CD4-positive, alpha-beta T cell treated with Interleukin-21 for 1 hour (primary cell): ENCODE measurements at regions not wholly inside any gene's neighbourhood (a gene's known extent, or its start where the extent isn't known, plus 50 kb on each side); places are given as distances from the start of the nearest gene placed in this dataset.

Experiments
- DNase-seq: peaks from one replicate; pipeline ENCODE4 v3.0.0-alpha.2; 2020

DNA sequence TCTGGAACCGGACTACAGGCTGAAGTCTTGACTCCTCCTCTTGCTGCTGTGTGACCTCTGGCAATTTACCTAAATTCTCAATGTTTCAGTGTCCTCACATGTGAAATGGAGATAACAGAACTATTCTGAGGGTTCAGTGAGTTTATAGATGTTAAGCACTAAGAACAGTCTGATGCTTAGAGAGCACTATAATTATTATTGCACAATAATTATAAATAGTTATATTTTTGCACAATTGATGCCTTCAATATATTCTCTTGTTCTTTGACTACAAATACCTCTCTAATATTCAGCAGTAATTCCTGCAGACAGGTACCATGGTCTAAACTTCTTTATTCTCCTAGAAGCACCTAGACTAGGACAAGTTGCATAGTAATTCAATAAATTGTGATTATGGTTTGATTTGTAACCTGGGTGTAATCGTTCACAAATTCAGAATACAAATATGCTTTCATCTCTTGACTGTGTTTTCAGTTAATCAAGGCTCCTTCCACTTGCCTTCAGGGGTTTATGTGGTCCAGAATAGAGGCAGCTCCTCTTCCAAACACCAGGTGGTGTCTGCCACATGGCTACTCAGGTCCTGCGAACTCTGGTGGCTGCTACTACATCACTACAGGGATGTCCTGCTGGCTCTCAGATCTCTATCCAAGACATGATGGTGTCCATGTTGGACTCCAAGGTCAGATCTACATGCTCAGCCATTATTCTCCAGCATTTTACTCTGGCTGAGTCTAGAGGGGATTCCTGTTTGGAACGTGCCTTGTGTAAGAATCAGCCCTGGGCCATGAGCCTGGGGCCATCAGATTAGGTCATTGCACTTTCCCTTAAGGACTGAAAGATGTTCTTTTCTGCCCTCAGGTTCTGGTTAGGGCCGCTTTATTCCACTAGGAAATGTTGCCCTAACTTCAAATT lies 103.4 kb downstream of the QRFPR start:
- DNase-seq: no peak

DNA sequence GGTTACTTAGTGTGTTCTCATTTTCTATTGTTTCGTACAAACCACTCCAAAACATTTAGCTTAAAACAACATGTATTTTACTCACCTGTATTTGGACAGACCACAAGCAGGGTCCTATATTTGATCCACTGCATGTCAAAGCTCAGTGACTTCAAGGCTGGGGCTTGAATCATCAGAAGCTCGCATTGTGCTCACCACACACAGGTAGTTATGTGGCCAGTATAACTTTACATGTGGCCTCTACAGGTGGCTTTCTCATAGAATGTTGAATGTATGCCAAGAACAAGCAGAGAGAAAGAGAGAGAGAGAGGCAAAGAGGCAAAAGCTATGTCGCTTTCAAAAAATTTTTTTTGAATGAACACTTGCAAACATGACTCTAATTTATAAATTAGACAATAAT lies 107.6 kb downstream of the QRFPR start:
- no peak for DNase-seq

DNA sequence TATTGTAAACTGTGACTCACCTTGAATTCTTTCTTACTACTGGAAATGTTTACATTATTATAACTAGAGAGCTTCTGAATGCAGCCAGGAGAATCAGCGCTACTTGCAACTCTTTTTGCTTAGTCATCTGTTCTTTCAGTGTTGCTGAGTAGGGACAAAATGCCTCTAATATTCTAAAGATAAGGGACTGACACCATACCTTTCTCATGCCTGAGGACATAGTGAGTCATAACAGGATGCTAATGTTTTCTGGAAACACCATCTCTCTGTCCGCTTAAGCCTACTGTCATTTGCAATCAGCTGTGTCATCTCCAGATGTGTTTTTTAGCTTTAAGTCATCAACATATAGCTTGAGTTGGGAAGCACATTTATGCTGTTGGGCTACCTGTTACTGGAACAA lies 108.3 kb downstream of the QRFPR start:
- peak; percentile 3 for DNase-seq

DNA sequence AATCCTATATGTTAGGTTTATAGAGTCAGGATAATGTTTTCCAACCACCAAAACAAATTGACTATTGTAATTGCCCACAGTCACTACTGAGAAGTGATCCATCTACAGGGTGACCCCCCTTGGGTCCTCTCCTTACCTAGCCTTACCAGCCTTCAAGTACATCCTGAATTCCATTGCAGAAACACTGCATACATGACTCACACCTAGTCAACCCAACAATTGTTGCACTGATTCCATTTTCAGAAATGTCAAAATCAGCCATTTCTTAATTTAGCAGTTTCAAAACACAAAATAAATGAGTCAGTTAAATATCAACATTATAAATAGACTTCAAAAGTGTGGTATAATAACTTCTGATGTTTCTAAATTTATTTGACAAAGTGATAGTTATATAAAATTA lies 106.3 kb upstream of the TNIP3 start:
- DNase-seq: no peak

DNA sequence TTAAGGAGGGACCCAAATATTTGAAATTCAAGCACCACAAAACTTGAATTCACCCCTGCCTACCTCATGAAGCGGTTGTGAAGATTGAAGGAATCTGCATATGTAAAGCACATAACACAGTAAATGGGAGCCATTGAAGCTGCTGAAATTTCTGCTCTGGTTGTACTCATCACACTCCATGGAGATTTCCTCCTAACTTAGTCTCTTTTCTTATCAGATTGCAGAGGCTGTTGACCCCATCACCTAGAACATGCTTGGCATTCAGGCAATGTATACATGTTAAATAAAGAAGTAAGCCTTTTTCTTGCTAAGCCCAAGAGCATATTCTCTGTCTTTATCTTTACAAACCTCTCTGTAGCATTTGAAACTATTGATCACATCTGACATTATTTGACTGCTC lies 104.9 kb upstream of the TNIP3 start:
- no peak for DNase-seq

DNA sequence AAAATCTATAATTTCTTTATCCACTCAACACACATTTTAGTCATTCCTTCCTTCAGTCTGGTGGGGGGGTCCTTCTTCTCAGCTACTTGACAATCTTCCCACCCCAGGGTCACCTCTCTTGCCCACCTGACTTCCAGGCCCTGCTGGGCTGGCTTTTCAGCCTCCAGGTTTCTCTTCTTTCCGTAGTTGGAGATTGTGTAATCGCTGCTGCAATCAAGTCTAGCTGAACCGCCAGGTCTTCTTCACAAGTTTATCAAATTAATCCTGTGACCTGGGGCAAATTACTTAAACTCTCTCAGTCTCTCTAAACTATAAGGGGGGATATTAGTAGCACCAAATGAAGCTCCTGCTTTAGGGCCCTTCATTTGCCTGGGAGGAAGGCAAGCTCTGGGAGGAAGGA lies 102.9 kb upstream of the TNIP3 start:
- DNase-seq: no peak

DNA sequence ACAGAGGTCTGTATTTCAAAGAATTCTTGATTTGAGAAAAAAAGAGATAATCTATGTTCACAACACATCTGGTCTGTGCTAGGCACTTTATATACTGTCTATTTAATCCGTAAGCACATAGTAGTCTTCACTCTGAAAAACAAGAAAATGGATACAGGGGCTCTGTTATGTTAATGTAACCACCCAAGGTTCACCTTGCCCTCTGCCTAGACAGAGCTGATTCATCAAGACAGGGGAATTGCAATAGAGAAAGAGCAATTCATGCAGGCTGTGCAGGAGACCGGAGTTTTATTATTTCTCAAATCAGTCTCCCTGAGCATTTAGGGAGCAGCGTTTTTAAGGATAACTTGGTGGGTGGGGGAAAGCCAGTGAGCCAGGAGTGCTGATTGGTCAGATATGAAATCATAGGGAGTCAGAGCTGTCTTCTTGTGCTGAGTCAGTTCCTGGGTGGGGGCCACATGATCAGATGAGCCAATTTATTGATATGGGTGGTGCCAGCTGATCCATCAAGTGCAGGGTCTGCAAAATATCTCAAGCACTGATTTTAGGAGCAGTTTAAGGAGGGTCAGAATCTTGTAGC lies 92.9 kb upstream of the TNIP3 start:
- DNase-seq: no peak

DNA sequence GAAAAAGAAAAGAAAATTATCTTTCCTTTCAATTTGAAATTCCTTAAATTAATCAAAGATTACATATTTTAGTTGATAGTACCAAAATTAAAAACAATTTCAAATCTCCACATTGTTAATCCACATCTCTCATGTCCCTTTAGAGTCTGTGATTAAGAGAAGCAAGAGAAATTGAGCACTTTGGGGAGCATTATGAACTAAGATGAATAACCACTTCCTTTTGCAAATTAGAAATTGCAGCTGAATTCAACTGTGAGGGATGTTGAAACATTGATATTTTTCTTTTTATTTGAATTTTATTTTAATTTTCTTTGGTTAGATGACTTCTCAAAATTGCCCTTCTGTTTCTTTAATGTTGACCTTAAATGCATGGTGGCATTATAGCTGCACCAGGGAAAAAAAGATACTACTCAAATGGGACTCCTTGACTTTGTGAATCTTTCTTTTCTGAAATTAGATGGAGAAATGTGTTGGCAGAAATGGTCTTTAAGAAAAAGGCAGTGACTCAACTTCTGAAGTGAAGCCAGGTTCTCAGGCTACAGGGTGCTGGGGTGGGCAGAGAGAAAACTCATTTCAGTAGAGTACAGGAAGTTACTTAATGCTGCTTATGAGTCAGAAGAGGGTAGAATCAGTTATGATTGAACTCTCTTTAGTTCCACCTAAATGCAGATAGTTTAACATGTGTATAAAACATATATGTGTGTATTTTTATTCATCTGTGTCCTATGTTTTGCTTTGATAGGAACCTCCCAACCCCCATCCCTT lies 92.0 kb upstream of the TNIP3 start:
- peak; percentile 57 for DNase-seq

DNA sequence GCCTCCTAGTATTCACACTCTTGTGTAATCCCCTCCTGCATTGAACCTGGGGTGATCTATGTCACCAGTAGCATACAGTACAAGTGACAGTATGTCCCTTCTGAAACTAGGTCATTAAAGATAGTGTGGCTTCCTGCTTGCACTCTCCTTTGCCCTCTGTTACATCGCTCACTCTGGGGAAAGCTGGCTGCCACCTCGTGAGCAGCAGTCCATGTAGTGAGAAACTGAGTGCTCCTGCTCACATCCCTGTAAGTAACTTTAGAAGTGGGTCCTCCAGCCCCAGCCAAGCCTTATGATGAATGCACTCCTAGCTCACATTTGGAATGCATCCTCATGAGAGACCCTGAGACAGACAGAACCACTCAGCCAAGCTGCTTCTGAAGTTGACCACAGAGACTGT lies 89.8 kb upstream of the TNIP3 start:
- DNase-seq: peak; percentile 68

DNA sequence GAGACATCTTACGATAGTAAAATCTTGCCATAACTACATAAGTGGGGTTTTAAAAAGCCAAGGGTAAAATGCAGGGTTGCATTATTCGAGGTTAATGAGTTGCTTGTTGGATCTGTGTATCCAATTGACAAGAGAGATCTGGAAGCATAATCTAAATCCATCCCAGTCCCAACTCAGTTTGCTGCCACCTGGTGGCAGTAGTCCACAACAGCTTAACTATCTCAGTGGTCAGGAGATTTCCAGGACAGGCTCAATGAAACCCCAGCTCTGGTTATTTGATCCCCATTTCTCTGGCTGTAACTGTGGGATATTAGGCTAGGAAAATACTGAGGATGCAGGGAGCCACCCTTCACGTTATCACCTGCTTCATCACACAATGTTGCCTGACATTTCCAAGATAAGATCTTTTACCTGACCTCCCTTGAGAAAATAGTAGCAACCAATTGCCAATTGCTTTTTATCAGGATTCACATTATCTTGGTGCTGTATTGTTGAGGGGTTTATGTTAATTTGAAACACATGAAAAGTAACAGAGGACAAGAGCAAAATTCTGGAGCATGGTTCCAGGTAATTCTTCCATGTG lies 88.2 kb upstream of the TNIP3 start:
- DNase-seq: peak; percentile 65

DNA sequence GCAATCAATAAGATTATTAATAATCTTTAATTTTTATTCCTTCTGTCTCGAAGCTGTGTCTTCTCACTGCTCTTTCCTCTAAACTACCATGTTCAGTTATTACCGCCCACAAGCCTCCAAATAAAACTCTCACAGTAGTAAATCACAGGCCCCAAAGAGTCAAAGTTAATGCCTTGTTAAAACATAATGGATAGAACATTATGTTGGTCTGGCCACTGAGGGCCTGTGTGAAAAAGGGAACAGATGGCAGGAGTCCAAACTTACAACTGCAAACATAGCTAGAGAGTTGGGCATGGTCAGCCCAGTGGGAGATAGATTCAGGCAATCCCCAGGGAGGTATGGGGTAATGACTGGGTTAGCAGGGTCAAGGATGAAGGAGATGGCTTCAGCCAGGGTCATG lies 84.6 kb upstream of the TNIP3 start:
- no peak for DNase-seq

DNA sequence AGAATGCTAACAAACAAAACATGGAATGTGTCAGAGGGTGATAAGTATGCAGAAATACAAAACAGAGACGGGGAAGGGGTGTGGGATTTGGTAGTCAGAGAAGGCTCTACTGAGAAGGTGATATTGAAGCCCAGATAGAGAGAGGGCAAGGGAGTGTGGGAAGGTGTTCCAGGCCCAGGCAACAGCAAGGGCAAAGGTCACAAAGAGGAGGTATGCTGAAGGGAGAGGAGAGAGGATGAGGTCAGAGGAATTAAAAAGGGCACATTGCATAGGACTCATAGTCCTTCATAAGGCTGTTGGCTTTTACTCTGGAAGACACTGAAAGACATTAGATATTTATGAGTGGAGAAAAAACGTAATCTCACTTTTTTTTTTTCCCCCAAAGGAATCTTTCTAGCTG lies 82.6 kb upstream of the TNIP3 start:
- DNase-seq: no peak

DNA sequence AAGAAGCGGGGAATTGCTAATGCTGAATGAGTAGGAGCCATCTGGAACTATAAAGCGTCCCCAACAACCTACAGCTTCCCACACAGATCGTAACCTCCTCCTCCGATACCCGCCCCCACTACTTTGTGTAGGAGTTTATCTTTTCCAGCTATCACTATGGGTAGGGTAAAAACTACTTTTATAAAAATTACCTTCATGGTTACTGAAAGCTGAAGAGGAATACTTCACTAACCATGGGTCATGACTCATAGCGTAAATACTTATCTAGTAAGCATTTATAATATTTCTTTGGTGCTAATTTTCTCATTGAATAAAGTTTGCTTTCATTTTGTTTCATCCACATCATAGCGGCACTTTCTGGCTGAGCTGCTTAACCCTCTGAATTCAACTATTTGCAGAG lies 79.4 kb upstream of the TNIP3 start:
- DNase-seq: no peak

DNA sequence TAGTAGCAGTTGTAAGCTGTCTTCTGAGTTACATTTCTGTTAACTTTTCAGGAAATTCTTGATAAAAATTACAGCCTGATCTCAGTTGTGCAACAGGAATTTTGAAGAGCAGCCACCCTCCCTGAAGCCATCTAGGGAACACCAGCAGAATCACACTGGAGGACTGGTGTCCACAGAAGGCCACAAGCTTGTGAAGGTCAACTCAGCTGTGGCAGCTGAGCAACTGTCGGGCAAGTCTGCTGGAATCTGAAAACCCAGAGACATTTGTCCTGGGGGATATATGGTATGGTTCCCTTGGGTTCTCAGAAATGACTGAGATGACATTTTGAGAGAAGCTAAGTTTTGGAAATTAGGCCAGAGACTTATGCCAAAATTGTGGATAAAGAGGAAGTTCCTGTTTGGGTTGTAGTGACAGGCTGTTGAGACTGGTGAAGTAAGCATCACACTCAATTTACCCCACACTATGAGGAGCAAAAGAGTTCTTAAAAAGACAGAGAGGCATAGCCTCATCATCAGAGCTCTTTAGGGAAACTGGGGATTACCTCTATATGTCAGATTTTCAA lies 78.1 kb upstream of the TNIP3 start:
- DNase-seq: no peak

DNA sequence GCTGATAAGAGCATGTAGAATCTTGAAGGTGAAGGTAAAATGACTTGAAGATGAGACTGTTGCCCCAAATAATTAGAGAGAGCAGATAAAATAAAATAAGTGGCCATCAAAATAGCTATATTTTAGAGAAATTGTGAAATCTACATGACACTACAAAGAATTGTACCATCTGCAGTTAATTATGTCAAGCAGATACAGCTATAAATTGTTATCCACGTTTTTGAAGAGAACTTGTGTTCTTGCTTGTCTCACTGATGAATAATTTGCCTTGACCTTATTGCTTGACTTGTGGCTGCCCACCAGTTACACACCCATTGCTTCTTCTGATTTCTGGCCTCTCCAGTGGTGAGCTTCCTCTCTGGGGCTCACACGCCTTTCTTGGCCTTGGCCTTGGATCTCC lies 75.8 kb upstream of the TNIP3 start:
- no peak for DNase-seq

DNA sequence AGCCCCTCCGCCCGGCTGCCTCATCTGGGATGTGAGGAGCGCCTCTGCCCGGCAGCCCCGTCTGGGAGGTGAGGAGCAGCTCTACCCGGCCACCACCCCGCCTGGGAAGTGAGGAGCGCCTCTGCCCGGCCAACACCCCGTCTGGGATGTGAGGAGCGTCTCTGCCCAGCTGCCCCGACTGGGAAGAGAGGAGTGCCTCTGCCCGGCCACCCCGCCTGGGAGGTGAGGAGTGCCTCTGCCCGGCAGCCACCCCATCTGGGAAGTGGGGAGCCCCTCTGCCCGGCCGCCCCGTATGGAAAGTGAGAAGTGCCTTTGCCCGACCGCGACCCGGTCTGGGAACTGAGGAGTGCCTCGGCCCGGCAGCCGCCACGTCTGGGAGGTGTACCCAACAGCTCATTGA lies 74.3 kb upstream of the TNIP3 start:
- no peak for DNase-seq

DNA sequence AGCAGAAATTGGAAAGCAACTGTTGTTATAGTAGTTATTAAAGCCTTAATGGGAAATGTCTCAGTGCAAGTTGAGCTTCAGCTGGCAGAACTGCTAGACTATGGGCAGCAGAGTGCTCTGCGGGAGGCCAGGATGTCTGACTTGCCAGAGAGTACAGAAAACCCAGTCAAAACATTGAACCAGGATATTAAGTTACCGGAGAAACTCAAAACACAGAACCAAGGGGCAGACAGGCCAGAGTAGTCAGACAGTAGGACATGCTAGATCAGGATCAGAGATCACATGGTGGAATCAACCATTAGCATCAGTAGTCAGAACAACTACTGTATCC lies 72.9 kb upstream of the TNIP3 start:
- no peak for DNase-seq

DNA sequence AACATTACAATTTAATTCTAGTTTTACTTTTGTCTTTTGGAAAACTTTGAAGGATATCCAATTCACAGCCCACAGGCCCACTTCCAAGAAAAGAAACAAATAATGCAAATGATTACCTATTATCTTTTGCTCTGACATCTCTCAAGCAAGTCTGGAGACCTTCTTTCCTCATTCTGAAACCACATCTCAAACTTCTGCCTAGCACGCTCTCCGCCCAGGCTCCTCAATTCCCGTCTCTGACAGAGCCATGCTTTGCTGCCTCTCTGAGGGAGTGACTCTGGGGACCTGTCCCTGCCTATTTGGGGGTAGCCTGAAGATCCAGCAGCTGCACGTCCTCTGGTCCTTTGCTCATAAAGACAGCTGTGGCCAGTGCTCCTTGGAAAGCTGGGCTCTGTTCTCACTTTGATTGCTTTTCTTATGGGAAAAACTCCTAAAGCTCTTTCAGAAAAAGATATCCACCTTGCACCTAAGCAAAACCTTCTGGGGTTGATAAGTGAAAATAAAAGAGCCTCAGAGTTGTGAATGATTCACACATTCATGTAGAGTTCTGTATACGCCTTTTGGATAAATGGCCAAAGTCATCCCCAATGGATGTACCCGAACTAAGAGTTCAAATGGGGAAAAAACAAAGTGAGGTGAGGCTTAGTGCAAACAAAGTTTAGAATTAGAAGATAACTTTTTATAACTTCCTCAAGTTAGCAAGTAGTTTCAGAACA lies 72.4 kb upstream of the TNIP3 start:
- DNase-seq: no peak

DNA sequence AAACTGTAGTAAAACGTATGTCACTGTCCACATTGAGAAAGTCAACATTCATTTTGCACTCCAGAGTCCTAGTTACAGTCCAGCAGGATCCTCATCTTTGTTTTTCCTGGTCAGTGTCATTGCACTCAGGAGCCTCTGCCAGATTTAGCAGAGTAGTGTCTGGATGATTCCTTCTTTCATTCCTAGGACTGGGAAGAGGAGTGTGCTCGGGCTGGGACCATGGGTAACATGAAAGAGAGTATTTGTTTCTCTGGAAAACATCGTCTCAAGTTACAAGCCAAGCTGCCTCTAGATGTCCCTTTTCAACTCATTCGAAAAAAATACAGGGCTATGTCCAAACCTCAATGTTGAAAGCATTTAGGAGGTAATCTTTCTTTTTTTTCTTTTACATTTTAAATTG lies 69.9 kb upstream of the TNIP3 start:
- DNase-seq: no peak

DNA sequence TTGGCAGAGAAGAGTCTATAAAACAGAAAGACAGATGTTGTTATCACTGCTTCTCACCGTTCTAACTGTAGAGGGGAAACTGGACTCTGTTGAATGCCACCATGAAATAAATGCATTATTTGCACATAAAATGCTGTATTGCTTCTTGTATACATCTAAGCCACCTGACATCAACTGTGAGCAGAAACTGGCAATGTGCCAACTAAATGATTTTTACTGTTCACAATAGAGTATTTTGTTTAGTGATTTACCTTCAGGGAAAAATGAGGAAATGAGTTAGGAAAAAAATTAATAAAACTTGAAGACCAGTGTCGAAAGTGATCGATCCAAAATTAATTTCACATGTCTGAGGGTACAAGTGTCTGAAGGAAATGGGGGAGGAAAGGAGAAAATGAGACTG lies 65.9 kb upstream of the TNIP3 start:
- DNase-seq: no peak

DNA sequence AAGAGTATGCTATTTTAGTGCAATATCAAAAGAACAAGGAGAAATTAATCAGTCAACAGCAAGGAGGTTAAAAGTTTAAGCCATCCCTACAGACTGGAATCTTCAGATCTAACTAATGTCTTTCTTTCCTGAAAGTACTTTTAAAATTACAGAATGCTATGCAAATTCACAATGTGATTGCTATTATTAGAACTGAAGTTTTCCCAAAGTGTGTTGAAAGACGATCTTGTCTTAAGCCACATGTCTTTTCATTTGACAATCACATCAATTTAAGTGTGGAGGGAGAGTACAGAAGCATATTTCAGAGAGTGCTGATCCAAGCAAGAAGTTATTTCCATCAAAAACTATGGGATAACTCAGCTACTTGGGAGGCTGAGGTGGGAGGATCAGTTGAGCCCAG lies 64.7 kb upstream of the TNIP3 start:
- no peak for DNase-seq

DNA sequence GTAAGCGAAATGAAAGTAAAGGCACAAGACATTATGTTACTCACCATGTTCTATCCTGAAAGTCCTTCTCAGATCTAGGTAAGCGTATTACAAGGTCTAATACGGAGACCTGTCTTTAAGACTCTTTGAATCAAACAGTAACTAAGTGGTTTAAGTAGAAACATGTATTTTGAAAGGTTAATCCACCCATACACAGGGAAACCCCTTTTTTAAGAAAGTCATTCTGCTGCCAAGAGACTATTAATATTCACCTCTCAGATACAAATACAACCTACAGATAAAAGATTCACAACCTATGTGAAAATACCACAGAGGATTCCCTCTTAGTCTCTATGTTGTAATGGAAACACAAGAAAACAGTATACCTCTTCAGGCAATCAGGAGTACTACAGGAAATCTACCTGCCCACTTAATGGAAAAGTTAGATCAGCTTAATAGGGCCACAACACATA lies 63.2 kb upstream of the TNIP3 start:
- peak; percentile 61 for DNase-seq

DNA sequence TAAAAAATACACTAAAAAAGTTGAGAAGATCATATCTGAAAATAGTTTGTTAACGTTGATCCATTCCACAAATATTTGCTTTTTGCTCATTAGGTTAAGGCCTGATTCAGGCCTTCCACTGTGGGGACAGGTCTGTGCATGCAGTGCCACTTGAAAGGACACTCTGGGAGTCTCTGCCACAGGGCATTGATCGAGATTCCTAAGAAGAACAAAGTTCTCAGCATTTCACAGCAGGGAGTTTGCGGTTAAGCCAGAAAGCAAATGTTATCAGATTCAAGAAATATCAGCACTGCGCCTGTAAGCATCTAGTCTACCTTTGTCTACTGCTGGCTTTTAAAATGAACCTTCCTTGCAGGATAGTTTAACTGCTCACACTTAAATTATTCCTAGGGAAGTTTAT lies 62.2 kb upstream of the TNIP3 start:
- DNase-seq: no peak
